Osteoblast (primary cell): ENCODE measurements at regions not wholly inside any gene's neighbourhood (a gene's known extent, or its start where the extent isn't known, plus 50 kb on each side); places are given as distances from the start of the nearest gene placed in this dataset.

Experiments
- DNase-seq: peaks from one replicate; pipeline ENCODE4 v3.0.0; 2011; ENCODE audit warnings: low spot score, mixed read lengths; ENCODE audit not compliant: insufficient read length; ENCODE audit errors: missing footprints
- H2AFZ ChIP-seq: 2 replicates; pipeline ENCODE4 v1.6.0; 2011; ENCODE audit warnings: mild to moderate bottlenecking, low read length
- H3K27ac ChIP-seq: 2 replicates; pipeline ENCODE4 v1.5.1; 2011; ENCODE audit warnings: mild to moderate bottlenecking, low read depth, low read length, moderate library complexity
- H3K27me3 ChIP-seq: 2 replicates; pipeline ENCODE4 v1.6.0; 2012; ENCODE audit warnings: mild to moderate bottlenecking, control low read depth, inconsistent platforms, low read length, moderate library complexity; ENCODE audit not compliant: insufficient read depth
- H3K36me3 ChIP-seq: 2 replicates; pipeline ENCODE4 v1.5.1; 2011; ENCODE audit warnings: mild to moderate bottlenecking, low read length, control low read depth, moderate library complexity; ENCODE audit not compliant: insufficient read depth
- H3K4me1 ChIP-seq: 2 replicates; pipeline ENCODE4 v1.5.1; 2011; ENCODE audit warnings: mild to moderate bottlenecking, low read length, control low read depth, moderate library complexity; ENCODE audit not compliant: insufficient read depth
- H3K4me2 ChIP-seq: 2 replicates; pipeline ENCODE4 v1.6.0; 2011; ENCODE audit warnings: mild to moderate bottlenecking, low read length; ENCODE audit not compliant: insufficient read depth
- H3K4me3 ChIP-seq: fragments of 200-600 bp; sonication (generic); 3 replicates; pipeline ENCODE4 v1.5.1; 2012; ENCODE audit warnings: mild to moderate bottlenecking, low read length, inconsistent platforms; ENCODE audit not compliant: insufficient read depth
- H3K79me2 ChIP-seq: 2 replicates; pipeline ENCODE4 v1.6.0; 2012; ENCODE audit warnings: mild to moderate bottlenecking, low read length, control low read depth, inconsistent platforms; ENCODE audit not compliant: insufficient read depth
- H3K9me3 ChIP-seq: 2 replicates; pipeline ENCODE4 v1.5.1; 2011; ENCODE audit warnings: low read depth, low read length, control low read depth
- H4K20me1 ChIP-seq: 2 replicates; pipeline ENCODE4 v1.6.0; 2012; ENCODE audit warnings: mild to moderate bottlenecking, low read length, control low read depth; ENCODE audit not compliant: insufficient read depth
- TF ChIP-seq, protein P1 (sequence below): IDR thresholded peaks from 2 replicates; pipeline ENCODE4 v1.5.1; 2011; ENCODE audit warnings: mild to moderate bottlenecking, low read depth, low read length, moderate library complexity; ENCODE audit errors: extremely low read depth

- Histone ChIP-seq H3K9me3 (peaks cover 3% of the 10 kb centered on the region), H3K4me2 (no peak overlapping the region), H2AFZ (no peak overlapping the region), H3K27me3 (no peaks in the 10 kb centered on the region), H3K4me3 (no peak overlapping the region), H4K20me1 (no peaks in the 10 kb centered on the region), H3K27ac (no peak overlapping the region), H3K36me3 (no peaks in the 10 kb centered on the region), H3K79me2 (no peaks in the 10 kb centered on the region), H3K4me1 (no peaks in the 10 kb centered on the region)
- TF ChIP-seq, protein P1, sequence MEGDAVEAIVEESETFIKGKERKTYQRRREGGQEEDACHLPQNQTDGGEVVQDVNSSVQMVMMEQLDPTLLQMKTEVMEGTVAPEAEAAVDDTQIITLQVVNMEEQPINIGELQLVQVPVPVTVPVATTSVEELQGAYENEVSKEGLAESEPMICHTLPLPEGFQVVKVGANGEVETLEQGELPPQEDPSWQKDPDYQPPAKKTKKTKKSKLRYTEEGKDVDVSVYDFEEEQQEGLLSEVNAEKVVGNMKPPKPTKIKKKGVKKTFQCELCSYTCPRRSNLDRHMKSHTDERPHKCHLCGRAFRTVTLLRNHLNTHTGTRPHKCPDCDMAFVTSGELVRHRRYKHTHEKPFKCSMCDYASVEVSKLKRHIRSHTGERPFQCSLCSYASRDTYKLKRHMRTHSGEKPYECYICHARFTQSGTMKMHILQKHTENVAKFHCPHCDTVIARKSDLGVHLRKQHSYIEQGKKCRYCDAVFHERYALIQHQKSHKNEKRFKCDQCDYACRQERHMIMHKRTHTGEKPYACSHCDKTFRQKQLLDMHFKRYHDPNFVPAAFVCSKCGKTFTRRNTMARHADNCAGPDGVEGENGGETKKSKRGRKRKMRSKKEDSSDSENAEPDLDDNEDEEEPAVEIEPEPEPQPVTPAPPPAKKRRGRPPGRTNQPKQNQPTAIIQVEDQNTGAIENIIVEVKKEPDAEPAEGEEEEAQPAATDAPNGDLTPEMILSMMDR = no peak
- no peak for DNase-seq
Measured at GRCh38 chr2:6308986-6309385, 556.7 kb downstream of the CMPK2 start.

- H3K4me2 ChIP-seq = no peak overlapping the region
- no peaks in the 10 kb centered on the region for H3K4me1 ChIP-seq
- H3K9me3 ChIP-seq = peaks cover 3% of the 10 kb centered on the region
- H3K27me3 ChIP-seq = no peaks in the 10 kb centered on the region
- no peaks in the 10 kb centered on the region for H3K36me3 ChIP-seq
- H2AFZ ChIP-seq = no peak overlapping the region
- TF ChIP-seq, protein P1 = no peak
- DNase-seq = no peak
- no peak overlapping the region for H3K4me3 ChIP-seq
- H3K27ac ChIP-seq = no peak overlapping the region
- H4K20me1 ChIP-seq = no peaks in the 10 kb centered on the region
- no peaks in the 10 kb centered on the region for H3K79me2 ChIP-seq
Measured at GRCh38 chr2:6309415-6310255, 556.1 kb downstream of the CMPK2 start.

DNA sequence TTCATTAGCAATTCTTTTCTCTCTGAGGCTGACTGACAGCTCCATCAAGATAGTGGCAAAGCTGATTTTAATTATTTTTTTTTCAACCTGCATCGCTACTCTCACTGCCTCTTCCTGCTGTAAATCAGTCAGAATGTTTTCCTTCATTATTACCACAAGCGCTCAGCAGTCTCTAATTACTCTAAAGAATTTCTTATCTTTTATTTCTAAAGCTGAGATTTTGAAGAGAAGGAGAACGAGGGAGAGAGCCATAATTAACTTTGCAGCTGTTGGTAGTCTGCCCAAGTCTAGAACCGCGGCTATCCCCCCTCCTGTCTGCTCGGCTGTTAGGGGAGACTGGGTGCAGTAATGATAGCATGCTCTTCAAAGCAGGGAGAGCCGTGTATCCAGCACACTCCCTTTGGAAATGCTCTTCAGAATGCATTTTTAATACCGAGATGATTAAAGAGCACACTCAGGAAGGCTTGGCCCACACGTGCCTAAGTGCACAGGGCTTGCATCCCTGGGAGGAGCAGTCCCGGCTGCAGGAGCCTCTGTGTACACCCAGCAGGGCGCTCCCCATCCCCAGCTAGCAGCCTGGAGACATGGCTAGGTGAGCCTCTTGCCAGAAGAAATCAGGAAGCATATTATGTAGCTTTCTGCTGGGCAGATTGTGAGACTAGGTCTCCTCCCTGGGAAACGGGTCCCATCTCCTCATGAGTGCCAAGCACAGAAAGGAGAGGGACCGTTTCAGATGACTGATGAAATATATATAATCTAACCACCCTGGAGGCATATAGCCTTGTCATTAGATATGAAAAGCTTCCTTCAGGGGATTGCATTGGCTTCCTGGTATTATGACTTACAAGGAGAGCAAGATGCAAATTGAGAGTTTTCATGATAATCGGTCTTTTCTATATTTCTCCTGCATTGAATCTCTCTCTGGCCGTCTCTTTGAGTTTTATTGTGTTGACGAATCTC, 555.2 kb downstream of the CMPK2 start:
- H3K27me3 ChIP-seq = no peaks in the 10 kb centered on the region

More for the DNA sequence above, 555.2 kb downstream of the CMPK2 start:
- H3K4me2 ChIP-seq = no peak overlapping the region
- H3K27ac ChIP-seq = no peak overlapping the region
- peaks cover 3% of the 10 kb centered on the region for H3K9me3 ChIP-seq
- no peaks in the 10 kb centered on the region for H4K20me1 ChIP-seq
- DNase-seq = no peak
- TF ChIP-seq, protein P1 = no peak
- no peak overlapping the region for H3K4me3 ChIP-seq
- no peak overlapping the region for H2AFZ ChIP-seq
- H3K4me1 ChIP-seq = no peaks in the 10 kb centered on the region
- no peaks in the 10 kb centered on the region for H3K79me2 ChIP-seq
- no peaks in the 10 kb centered on the region for H3K36me3 ChIP-seq
